ENCODE measurements at regions not wholly inside any gene's neighbourhood (a gene's known extent, or its start where the extent isn't known, plus 50 kb on each side); places are given as distances from the start of the nearest gene placed in this dataset.

DNA sequence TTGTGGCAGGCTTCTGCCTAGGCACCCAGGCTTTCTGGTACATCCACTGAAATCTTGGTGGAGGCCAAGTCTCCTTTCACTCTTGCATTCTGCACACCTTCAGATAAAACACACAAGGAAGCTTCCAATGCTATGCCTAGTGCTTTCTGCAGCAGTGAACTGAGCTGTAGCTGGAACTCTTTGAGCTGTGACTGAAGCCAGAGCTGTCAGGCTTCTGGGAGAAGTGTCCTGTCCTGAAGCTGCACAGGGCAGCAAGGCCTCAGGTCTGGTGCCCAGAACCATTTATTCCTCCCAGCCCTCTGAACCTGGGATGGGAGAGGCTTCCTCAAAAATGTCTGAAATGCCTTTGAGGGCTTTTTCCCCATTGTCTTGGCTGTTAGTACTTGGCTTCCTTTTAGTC, 941.7 kb downstream of the LRFN5 start:
- no peak for DNase-seq (ENCODE audit: low read depth in 2 of 2)
- TF ChIP-seq, protein P1, sequence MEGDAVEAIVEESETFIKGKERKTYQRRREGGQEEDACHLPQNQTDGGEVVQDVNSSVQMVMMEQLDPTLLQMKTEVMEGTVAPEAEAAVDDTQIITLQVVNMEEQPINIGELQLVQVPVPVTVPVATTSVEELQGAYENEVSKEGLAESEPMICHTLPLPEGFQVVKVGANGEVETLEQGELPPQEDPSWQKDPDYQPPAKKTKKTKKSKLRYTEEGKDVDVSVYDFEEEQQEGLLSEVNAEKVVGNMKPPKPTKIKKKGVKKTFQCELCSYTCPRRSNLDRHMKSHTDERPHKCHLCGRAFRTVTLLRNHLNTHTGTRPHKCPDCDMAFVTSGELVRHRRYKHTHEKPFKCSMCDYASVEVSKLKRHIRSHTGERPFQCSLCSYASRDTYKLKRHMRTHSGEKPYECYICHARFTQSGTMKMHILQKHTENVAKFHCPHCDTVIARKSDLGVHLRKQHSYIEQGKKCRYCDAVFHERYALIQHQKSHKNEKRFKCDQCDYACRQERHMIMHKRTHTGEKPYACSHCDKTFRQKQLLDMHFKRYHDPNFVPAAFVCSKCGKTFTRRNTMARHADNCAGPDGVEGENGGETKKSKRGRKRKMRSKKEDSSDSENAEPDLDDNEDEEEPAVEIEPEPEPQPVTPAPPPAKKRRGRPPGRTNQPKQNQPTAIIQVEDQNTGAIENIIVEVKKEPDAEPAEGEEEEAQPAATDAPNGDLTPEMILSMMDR (conservative IDR thresholded peaks at IDR 0.05 in 1 of 2, IDR thresholded peaks at IDR 0.05 in 1 of 2; ENCODE audit: low read depth in 1 of 2, low read length in 2 of 2) = no peak
- TF ChIP-seq EZH2 (IDR thresholded peaks at IDR 0.05; ENCODE audit: low read length, missing control alignments) = no peak
- no peak overlapping the region for H2AFZ ChIP-seq (ENCODE audit: low read length)

DNA sequence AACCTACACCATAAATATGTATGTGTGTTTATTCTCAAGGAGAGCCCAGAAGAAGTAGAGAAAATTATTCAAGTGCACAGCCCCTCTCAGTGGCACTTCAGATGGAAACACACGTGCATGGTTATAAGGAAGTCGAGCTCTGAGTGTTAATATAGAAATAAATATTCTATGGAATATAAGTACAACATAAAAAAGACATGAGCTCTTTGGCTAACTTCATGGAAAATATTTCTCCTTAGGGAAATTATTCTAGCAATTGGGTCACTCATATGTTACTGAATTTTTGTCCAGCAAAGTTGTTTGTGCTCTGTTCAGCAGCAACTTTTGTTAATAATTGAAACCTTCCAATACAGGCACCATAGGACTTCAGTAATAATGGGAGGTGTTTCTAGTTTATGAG, 939.0 kb downstream of the LRFN5 start:
- no peaks in the 10 kb centered on the region for H3K4me1 ChIP-seq (ENCODE audit: control insufficient read depth, extremely low read depth, insufficient read depth, low read length)
- H3K79me2 ChIP-seq (ENCODE audit: control insufficient read depth, insufficient read depth, low read length) = no peaks in the 10 kb centered on the region
- no peaks in the 10 kb centered on the region for H3K9me3 ChIP-seq (ENCODE audit: control insufficient read depth, insufficient read depth, low read depth, low read length)
- no peaks in the 10 kb centered on the region for H3K36me3 ChIP-seq (ENCODE audit: control insufficient read depth, insufficient read depth, low read length)
- no peak overlapping the region for H3K9ac ChIP-seq (ENCODE audit: insufficient read depth, low read length)
- no peak overlapping the region for H3K27ac ChIP-seq (ENCODE audit: insufficient read depth, low read length)
- no peak for DNase-seq (ENCODE audit: low read depth in 2 of 2)
- no peak overlapping the region for H3K4me3 ChIP-seq (replicated peaks in 1 of 4; ENCODE audit: control extremely low read depth in 1 of 4, insufficient read depth in 1 of 4, low read depth in 3 of 4, low read length in 4 of 4)
- H3K27me3 ChIP-seq (ENCODE audit: control insufficient read depth, insufficient read depth, low read length) = no peaks in the 10 kb centered on the region
- TF ChIP-seq EZH2 (IDR thresholded peaks at IDR 0.05; ENCODE audit: low read length, missing control alignments) = no peak
- TF ChIP-seq, protein P1 (conservative IDR thresholded peaks at IDR 0.05 in 1 of 2, IDR thresholded peaks at IDR 0.05 in 1 of 2; ENCODE audit: low read depth in 1 of 2, low read length in 2 of 2) = no peak
- H2AFZ ChIP-seq (ENCODE audit: low read length) = no peak overlapping the region
- no peaks in the 10 kb centered on the region for H4K20me1 ChIP-seq (ENCODE audit: control insufficient read depth, extremely low read depth, insufficient read depth, low read length)
- no peak overlapping the region for H3K4me2 ChIP-seq (ENCODE audit: extremely low read depth, insufficient read depth, low read length)

More for the DNA sequence above, 941.7 kb downstream of the LRFN5 start:
- Histone ChIP-seq H3K36me3 (ENCODE audit: control insufficient read depth, insufficient read depth, low read length) (no peaks in the 10 kb centered on the region), H3K4me2 (ENCODE audit: extremely low read depth, insufficient read depth, low read length) (no peak overlapping the region), H3K4me3 (replicated peaks in 1 of 4; ENCODE audit: control extremely low read depth in 1 of 4, insufficient read depth in 1 of 4, low read depth in 3 of 4, low read length in 4 of 4) (no peak overlapping the region), H3K9me3 (ENCODE audit: control insufficient read depth, insufficient read depth, low read depth, low read length) (no peaks in the 10 kb centered on the region), H3K27me3 (ENCODE audit: control insufficient read depth, insufficient read depth, low read length) (no peaks in the 10 kb centered on the region), H3K27ac (ENCODE audit: insufficient read depth, low read length) (no peak overlapping the region), H4K20me1 (ENCODE audit: control insufficient read depth, extremely low read depth, insufficient read depth, low read length) (no peaks in the 10 kb centered on the region), H3K9ac (ENCODE audit: insufficient read depth, low read length) (no peak overlapping the region), H3K4me1 (ENCODE audit: control insufficient read depth, extremely low read depth, insufficient read depth, low read length) (no peaks in the 10 kb centered on the region), H3K79me2 (ENCODE audit: control insufficient read depth, insufficient read depth, low read length) (no peaks in the 10 kb centered on the region)

DNA sequence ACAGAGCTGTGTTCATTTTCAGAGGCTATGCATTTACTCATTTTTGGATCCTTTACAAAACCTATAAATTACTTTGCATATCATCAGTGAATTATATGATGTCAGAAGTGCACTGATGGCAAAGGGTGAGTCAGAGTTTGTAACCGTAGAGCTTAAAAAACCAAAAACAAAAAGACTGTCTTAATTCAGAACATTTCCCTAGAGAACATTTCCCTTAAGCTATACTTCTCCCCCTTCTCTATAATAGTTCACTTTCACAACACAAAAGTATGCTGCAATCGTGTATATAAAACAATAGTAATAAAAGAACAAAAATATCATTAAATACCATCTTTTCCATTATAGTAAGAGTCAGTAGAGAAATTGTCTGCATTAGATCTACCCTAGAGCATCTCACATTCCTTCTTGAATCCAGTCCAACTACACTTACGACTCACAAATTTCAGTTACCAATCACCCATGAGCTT, 934.9 kb downstream of the LRFN5 start:
- H3K4me1 ChIP-seq (ENCODE audit: control insufficient read depth, extremely low read depth, insufficient read depth, low read length) = no peaks in the 10 kb centered on the region
- H3K36me3 ChIP-seq (ENCODE audit: control insufficient read depth, insufficient read depth, low read length) = no peaks in the 10 kb centered on the region
- H3K27ac ChIP-seq (ENCODE audit: insufficient read depth, low read length) = no peak overlapping the region
- H3K79me2 ChIP-seq (ENCODE audit: control insufficient read depth, insufficient read depth, low read length) = no peaks in the 10 kb centered on the region
- no peaks in the 10 kb centered on the region for H3K27me3 ChIP-seq (ENCODE audit: control insufficient read depth, insufficient read depth, low read length)
- peak overlapping the region in 1 of 4 experiments; percentile 24 for H3K4me3 ChIP-seq (replicated peaks in 1 of 4; ENCODE audit: control extremely low read depth in 1 of 4, insufficient read depth in 1 of 4, low read depth in 3 of 4, low read length in 4 of 4)
- no peak overlapping the region for H3K9ac ChIP-seq (ENCODE audit: insufficient read depth, low read length)
- no peaks in the 10 kb centered on the region for H4K20me1 ChIP-seq (ENCODE audit: control insufficient read depth, extremely low read depth, insufficient read depth, low read length)
- H3K4me2 ChIP-seq (ENCODE audit: extremely low read depth, insufficient read depth, low read length) = no peak overlapping the region
- TF ChIP-seq, protein P1 (conservative IDR thresholded peaks at IDR 0.05 in 1 of 2, IDR thresholded peaks at IDR 0.05 in 1 of 2; ENCODE audit: low read depth in 1 of 2, low read length in 2 of 2) = no peak
- no peak for TF ChIP-seq EZH2 (IDR thresholded peaks at IDR 0.05; ENCODE audit: low read length, missing control alignments)
- DNase-seq (ENCODE audit: low read depth in 2 of 2) = peak; percentile 18 to 95
- H2AFZ ChIP-seq (ENCODE audit: low read length) = no peak overlapping the region
- H3K9me3 ChIP-seq (ENCODE audit: control insufficient read depth, insufficient read depth, low read depth, low read length) = no peaks in the 10 kb centered on the region
